SK-N-SH (cell line): ENCODE measurements at regions not wholly inside any gene's neighbourhood (a gene's known extent, or its start where the extent isn't known, plus 50 kb on each side); places are given as distances from the start of the nearest gene placed in this dataset.

Experiments
- CTCF ChIA-PET: fragments of 300-600, 350-600 bp; formaldehyde crosslinking; extraction: SDS; loops from one replicate; lab custom pipeline; 2021; lab: Yijun Ruan, JAX
- POLR2A ChIA-PET: fragments of 350-600 bp; sonication (Branson Sonifier 250); formaldehyde crosslinking; extraction: SDS; loops from one replicate; lab custom pipeline; 2020; ENCODE audit warnings: antibody characterized with exemption, inconsistent platforms; lab: Yijun Ruan, JAX
- DNase-seq: peaks from one replicate; pipeline ENCODE4 v3.0.0; 2012
- H2AFZ ChIP-seq: fragments of 200-600 bp; sonication (generic); 2 replicates; pipeline ENCODE4 v1.8.1; 2016; ENCODE audit warnings: antibody characterized with exemption, mild to moderate bottlenecking, low read depth
- H3F3A ChIP-seq: fragments of 200-600 bp; sonication (generic); replicated peaks from 2 replicates; pipeline ENCODE3; 2016; ENCODE audit warnings: antibody characterized with exemption, mild to moderate bottlenecking; ENCODE audit not compliant: insufficient read depth
- H3K27ac ChIP-seq, 2 experiments: fragments of 200-500 bp in 1 of 2; fragments of 200-600 bp in 1 of 2; sonication (Bioruptor generic) in 1 of 2; sonication (generic), shearing (Covaris generic) in 1 of 2; 2 replicates each; pipeline versions ENCODE4 v1.5.1 to v1.6.1; 2014 to 2016; ENCODE audit warnings: low read depth in 2 of 2, inconsistent platforms in 1 of 2, low read length in 1 of 2, mild to moderate bottlenecking in 1 of 2, mixed read lengths in 1 of 2
- H3K27me3 ChIP-seq: fragments of 200-600 bp; sonication (generic), shearing (Covaris generic); 2 replicates; pipeline ENCODE4 v1.6.1; 2016; ENCODE audit warnings: mixed run types; ENCODE audit not compliant: insufficient read depth
- H3K36me3 ChIP-seq, 2 experiments: fragments of 200-500 bp in 1 of 2; fragments of 200-600 bp in 1 of 2; sonication (Bioruptor generic) in 1 of 2; sonication (generic) in 1 of 2; replicated peaks in 1 of 2; 2 replicates each; pipeline versions ENCODE3 to v1.5.1; 2014 to 2016; ENCODE audit warnings: low read length in 1 of 2, mild to moderate bottlenecking in 1 of 2; ENCODE audit not compliant: insufficient read depth in 2 of 2, control insufficient read depth in 1 of 2
- H3K4me1 ChIP-seq, 2 experiments: fragments of 200-500 bp in 1 of 2; fragments of 200-600 bp in 1 of 2; sonication (Bioruptor generic) in 1 of 2; sonication (generic), shearing (Covaris generic) in 1 of 2; 2 replicates each; pipeline versions ENCODE4 v1.5.1 to v1.6.1; 2014 to 2016; ENCODE audit warnings: low read depth in 1 of 2, low read length in 1 of 2, mixed run types in 1 of 2; ENCODE audit not compliant: insufficient read depth in 2 of 2, control insufficient read depth in 1 of 2
- H3K4me2 ChIP-seq: fragments of 200-600 bp; sonication (generic), shearing (Covaris generic); 2 replicates; pipeline ENCODE4 v1.6.1; 2017; ENCODE audit warnings: mixed run types
- H3K4me3 ChIP-seq, 2 experiments: fragments of 200-500 bp in 1 of 2; fragments of 200-600 bp in 1 of 2; sonication (Bioruptor generic) in 1 of 2; sonication (generic), shearing (Covaris generic) in 1 of 2; 2 replicates each; pipeline versions ENCODE4 v1.5.1 to v1.8.1; 2014 to 2016; ENCODE audit warnings: low read depth in 2 of 2, inconsistent platforms in 1 of 2, low read length in 1 of 2, mild to moderate bottlenecking in 1 of 2, mixed read lengths in 1 of 2, moderate library complexity in 1 of 2
- H3K79me2 ChIP-seq: fragments of 200-600 bp; sonication (generic); 2 replicates; pipeline ENCODE4 v1.8.1; 2017; ENCODE audit warnings: mild to moderate bottlenecking; ENCODE audit not compliant: insufficient read depth
- H3K9ac ChIP-seq: fragments of 200-600 bp; sonication (generic); 2 replicates; pipeline ENCODE4 v1.6.1; 2017; ENCODE audit warnings: mixed run types
- H3K9me2 ChIP-seq: fragments of 200-600 bp; sonication (generic); 2 replicates; pipeline ENCODE4 v1.6.1; 2017; ENCODE audit warnings: mixed run types
- H3K9me3 ChIP-seq: fragments of 200-600 bp; sonication (generic); 2 replicates; pipeline ENCODE4 v1.6.1; 2017; ENCODE audit warnings: mixed run types, mild to moderate bottlenecking, moderate library complexity
- H4K20me1 ChIP-seq: fragments of 200-600 bp; sonication (generic); 2 replicates; pipeline ENCODE4 v1.6.1; 2017; ENCODE audit warnings: mild to moderate bottlenecking, mixed run types; ENCODE audit not compliant: insufficient read depth
- CHD2 ChIP-seq: fragments of 150-350 bp; IDR thresholded peaks from 2 replicates; pipeline ENCODE4 v1.6.1; 2018; ENCODE audit warnings: low read length; ENCODE audit not compliant: partially characterized antibody
- EP300 ChIP-seq, 2 experiments: IDR thresholded peaks; 2 replicates each; pipeline versions ENCODE4 v1.4.0 to v1.6.1; 2012; ENCODE audit warnings: borderline replicate concordance in 1 of 2, low read depth in 1 of 2, low read length in 1 of 2
- GABPA ChIP-seq: IDR thresholded peaks from 2 replicates; pipeline ENCODE4 v1.4.0; 2012; ENCODE audit warnings: low read depth, mild to moderate bottlenecking
- IRF3 ChIP-seq: fragments of 150-350 bp; IDR thresholded peaks from 2 replicates; pipeline ENCODE4 v1.6.1; 2016; ENCODE audit warnings: mild to moderate bottlenecking, low read depth, low read length
- NFIC ChIP-seq: IDR thresholded peaks from 2 replicates; pipeline ENCODE4 v1.4.0; 2012; ENCODE audit warnings: borderline replicate concordance
- NRF1 ChIP-seq: IDR thresholded peaks from 2 replicates; pipeline ENCODE4 v1.6.1; 2012; ENCODE audit warnings: low read depth, mild to moderate bottlenecking, low read length
- REST ChIP-seq: IDR thresholded peaks from 2 replicates; pipeline ENCODE4 v1.6.1; 2012; ENCODE audit warnings: mild to moderate bottlenecking, low read depth, low read length, moderate library complexity
- RFX5 ChIP-seq: IDR thresholded peaks from 2 replicates; pipeline ENCODE4 v1.6.1; 2012; ENCODE audit warnings: mild to moderate bottlenecking, improper control_type of control experiment, low read length
- SIN3A ChIP-seq: IDR thresholded peaks from 2 replicates; pipeline ENCODE4 v1.6.1; 2012; ENCODE audit warnings: low read depth, mild to moderate bottlenecking, low read length, moderate library complexity, borderline replicate concordance
- SMC3 ChIP-seq: IDR thresholded peaks from 2 replicates; pipeline ENCODE4 v1.6.1; 2012; ENCODE audit warnings: low read depth, low read length, improper control_type of control experiment
- USF2 ChIP-seq: fragments of 150-350 bp; IDR thresholded peaks from 2 replicates; pipeline ENCODE4 v1.6.1; 2017; ENCODE audit warnings: antibody characterized with exemption, low read length, low read depth, borderline replicate concordance
- YY1 ChIP-seq: IDR thresholded peaks from 2 replicates; pipeline ENCODE4 v1.4.0; 2012; ENCODE audit warnings: low read depth, mild to moderate bottlenecking
- WGBS: methylation state at CpG from one replicate; pipeline ENCODE4 v1.1.6; 2017; ENCODE audit warnings: low lambda C conversion rate; 5-methylcytosine and 5-hydroxymethylcytosine counted together

GRCh38 chr20:24098886-24099285 lies 110.3 kb upstream of the GGTLC1 start:
- 16% methylated on average over 3 of the region's 3 CpGs for WGBS
- peak overlapping the region in 1 of 2 experiments; percentile 56; a peak in 2 of 4 replicates for H3K27ac ChIP-seq
- no peaks in the 10 kb centered on the region for H3K36me3 ChIP-seq
- ChIA-PET POLR2A (no interaction called here), CTCF (interaction anchor here (1.4 to 3.2 kb wide), 3 partner anchors 10 to 66 kb away, joined by 3 to 10 read pairs (median 3); no protein-coding TSS in a partner anchor)
- H3K9me2 ChIP-seq, result no peaks in the 10 kb centered on the region
- no peaks in the 10 kb centered on the region for H3K9me3 ChIP-seq
- DNase-seq, result no peak
- H3K9ac ChIP-seq, result no peak overlapping the region
- no peaks in the 10 kb centered on the region for H3K79me2 ChIP-seq
- no peaks in the 10 kb centered on the region for H4K20me1 ChIP-seq
- H3F3A ChIP-seq, result peaks cover 15% of the 10 kb centered on the region
- TF ChIP-seq REST (no peak), GABPA (no peak), NRF1 (no peak), YY1 (no peak), SMC3 (no peak), IRF3 (no peak), USF2 (no peak), RFX5 (no peak), CHD2 (no peak), EP300 (IDR thresholded peaks at IDR 0.05; ENCODE audit: borderline replicate concordance in 1 of 2, low read depth in 1 of 2, low read length in 1 of 2) (no peak), NFIC (no peak), SIN3A (no peak)
- H3K27me3 ChIP-seq, result no peaks in the 10 kb centered on the region
- peaks cover 6 to 25% of the 10 kb centered on the region in 2 experiments; a peak in 3 of 4 replicates for H3K4me1 ChIP-seq
- H3K4me2 ChIP-seq, result peak overlapping the region; percentile 38; the same call in 1 of the 2 replicates
- H2AFZ ChIP-seq, result peak overlapping the region; percentile 48; the same call in 1 of the 2 replicates
- H3K4me3 ChIP-seq, result no peak overlapping the region
